ENCODE measurements at regions not wholly inside any gene's neighbourhood (a gene's known extent, or its start where the extent isn't known, plus 50 kb on each side); places are given as distances from the start of the nearest gene placed in this dataset.

GRCh38 chr15:85849946-85850345, 55.2 kb upstream of the KLHL25 start:
- TF ChIP-seq POLR2A (IDR thresholded peaks at IDR 0.05): no peak
- TF ChIP-seq POLR2AphosphoS5 (IDR thresholded peaks at IDR 0.05): no peak
- TF ChIP-seq CTCF (IDR thresholded peaks at IDR 0.05): no peak
- TF ChIP-seq EP300 (IDR thresholded peaks at IDR 0.05; ENCODE audit: low read depth): no peak
